HG03108 (cell line): ENCODE measurements at regions not wholly inside any gene's neighbourhood (a gene's known extent, or its start where the extent isn't known, plus 50 kb on each side); places are given as distances from the start of the nearest gene placed in this dataset.

Source experiments
- ATAC-seq: cut with Tn5 transposase; IDR thresholded peaks from one replicate; pipeline ENCODE4 v1.9.1; 2021; ENCODE audit warnings: moderate library complexity; ENCODE audit not compliant: unreplicated experiment

DNA sequence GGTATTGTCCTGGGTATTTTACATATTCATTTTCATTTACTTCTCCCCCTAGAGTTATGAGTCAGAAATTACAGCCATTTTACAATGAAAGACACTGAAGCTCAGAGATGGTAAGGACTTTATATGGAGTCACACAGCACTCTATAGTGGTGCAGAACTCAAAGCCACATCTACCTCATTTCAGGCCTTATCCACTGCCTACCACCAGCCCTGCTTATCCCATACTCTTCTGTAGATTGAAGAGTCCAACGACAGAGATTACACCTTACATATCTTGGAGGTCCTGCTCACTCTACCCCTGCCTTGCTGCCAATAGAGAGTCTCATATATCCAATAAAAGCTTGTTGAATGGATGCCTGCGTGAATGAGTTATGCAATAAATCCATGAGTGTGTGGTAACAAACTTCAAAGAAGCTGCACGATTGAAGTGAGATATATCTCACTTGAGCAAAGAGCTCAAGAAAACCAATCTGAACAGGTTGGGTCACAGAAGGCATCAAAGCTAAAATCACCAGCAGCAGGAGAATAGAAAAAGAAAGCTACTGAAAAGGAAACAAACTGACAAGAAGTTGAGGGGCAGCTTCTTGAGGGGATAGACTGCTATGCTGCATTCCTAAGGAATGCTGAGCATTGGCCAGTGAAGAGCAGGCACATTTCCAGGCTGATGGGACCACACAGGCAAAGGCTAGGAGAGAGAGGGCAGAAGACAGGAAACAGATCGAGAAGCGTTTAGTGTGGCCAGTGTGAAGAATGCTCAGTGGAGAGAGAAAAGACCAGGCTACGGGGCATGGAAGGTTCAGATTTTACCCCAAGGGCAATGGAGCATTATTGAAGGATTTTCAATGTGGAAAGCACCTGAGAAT is 585.6 kb downstream of the DHX35 start:
- no peak for ATAC-seq

DNA sequence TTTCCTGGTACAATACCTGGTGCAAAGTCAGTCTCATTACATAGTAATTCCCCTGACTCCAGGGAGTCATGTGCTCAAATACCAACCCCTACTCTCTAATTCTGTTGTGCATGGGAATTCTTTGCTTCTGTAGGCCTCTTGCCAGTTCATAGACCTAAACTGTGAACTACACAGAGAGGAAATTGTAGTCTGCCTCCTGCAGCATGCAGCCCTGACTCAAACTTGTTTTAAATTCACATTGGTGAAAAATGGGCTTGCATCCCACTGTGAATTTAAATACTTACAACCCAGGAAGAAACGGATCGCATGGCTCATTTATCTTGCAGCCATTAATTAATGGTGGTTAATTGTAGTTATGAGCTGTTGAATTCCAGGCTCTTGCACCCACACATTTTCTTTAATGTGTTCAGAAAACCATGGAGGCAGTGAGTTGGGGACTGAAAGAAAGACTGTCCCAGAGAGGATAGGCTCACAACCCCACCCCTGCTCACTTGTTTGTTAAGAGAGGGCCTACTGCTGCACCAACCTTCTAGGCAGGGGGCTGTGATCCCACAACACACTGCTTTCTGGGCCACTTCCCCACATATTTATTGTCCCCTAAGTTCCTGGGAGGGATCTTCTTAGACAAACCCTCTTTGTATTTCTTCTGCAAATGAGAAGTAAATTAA is 579.1 kb downstream of the DHX35 start:
- ATAC-seq = no peak

DNA sequence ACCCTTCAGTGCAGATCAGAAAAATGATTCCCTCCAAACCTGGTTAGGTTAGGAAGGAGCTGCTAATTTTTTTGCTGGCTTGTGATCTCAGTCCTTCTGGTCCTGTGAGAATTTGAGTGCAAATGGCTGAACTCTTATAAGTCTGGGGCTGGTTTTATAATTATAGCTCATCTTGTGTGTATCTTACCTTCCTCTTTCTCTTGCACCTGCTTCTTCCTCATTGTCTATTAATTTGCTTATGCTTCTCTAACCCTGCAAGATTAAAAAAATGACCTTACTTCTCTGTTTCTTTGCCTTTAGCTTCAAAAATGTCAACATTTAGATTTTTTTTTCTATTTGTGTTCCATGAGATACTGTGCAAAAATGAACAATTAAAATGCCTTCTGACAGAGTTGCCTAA is 576.2 kb downstream of the DHX35 start:
- ATAC-seq = no peak

DNA sequence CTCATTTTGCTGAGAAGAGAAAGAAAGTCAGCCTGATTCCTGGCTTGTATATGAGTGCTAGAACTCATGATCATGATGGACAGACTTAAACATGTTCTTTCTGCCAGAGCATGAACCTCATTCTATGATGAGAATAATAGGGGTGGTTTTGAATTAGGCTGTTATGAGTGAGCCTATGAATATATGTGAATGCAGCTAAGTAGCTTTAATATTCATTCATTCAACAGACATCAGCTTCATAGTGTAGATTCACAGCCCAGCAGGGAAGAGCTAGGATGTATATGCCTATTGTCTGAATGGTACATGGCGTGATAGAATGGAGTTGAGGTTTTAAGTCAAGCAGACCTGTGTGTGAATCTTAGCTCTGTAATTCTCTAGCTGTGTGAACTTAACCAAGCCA is 573.2 kb downstream of the DHX35 start:
- no peak for ATAC-seq

DNA sequence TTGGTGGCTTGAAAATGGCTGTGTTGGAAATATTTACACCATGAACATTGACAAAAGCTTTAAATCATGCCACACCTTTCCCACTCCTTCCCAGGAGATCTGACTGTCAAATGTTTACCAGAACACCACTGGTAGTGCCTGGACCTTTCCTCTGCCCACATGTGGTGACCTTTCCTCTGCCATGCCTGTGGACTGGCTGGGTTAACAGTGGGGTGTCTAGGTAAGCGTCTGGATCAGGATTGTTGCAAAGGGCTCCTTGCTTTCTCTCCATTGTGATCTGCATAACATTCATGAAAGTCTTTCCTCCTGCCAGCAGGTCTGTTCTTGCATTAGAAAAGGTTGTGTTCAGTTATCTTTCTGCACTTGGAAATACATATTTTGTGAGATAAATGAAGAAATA is 572.7 kb downstream of the DHX35 start:
- ATAC-seq = no peak

DNA sequence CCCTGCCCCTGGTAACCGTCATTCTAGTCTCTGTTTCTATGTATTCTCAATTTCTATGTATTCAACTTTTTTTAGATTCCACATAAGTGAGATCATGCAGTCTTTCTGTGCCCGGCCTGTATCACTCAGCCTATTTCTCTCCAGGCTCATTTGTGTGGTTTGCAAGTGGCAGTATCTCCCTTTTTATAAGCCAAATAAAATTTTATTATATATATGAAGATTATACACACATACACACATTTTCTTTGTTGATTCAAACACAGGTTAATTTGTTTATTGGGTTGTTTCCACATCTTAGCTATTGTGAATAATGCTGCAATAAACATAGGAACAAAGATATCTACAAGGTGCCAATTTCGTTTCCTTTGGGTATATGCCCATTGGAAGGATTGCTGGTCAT is 571.7 kb downstream of the DHX35 start:
- no peak for ATAC-seq

DNA sequence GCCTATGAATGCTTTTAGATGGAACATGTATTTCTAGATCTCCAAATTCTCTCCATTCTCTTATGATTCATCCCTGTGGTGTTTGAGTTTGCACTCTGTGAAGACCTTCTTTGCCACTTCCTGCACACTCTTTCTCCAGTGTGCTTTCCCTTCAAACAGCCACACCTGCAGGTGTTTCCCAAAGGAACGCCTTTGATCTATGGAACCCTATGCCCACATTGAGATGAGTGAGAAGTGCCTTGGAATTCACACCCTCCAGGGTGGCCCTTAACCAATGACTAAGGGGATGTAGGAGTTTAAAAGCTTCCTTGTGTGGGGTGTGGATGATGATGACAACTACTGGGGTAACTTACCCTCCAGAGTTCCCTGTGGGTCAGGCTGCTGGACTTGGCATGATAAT is 570.1 kb downstream of the DHX35 start:
- no peak for ATAC-seq

DNA sequence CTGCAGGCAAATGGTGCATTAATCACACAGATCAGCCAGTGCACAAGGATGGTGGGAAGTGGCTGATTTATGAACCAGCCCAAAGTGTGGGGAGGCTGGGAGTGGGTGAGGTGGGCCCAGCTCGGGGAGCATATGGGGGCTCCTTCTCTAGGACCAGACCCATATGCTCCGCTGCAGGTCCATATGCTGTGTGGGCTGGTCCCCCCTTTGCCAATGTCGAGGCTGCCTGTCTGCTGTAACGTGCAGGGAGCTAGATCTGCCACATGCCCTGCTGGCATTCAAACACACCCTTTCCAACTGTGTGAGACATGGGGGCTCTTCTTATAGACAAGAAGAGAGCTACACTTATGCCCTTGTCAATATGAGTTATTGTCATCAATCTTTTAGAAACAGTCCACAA is 566.3 kb downstream of the DHX35 start:
- ATAC-seq = no peak

DNA sequence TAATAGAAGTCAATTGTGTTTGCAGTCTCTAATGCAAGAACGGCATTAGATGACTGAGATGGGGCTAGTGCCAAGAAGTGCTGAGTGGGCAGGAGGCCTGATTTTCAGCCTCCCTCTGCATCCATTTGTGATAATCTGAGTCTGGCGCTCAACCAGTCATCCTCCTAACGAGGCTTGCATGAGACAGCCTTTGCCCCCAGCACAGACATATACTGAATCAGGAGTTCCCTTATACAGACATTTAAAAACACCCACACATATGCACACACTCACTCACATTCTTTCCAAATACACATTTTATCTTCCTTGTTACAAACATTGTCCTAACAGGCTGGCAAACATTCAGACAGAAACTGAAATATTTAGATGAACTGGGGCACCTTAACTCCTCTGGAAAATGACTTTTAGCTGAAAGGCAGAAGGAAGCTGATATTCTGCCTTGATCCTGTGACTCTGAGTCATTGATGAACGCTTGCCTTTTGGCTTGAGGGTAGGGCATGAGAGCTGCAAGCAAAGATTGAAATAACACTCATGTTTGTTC is 562.3 kb downstream of the DHX35 start:
- no peak for ATAC-seq

DNA sequence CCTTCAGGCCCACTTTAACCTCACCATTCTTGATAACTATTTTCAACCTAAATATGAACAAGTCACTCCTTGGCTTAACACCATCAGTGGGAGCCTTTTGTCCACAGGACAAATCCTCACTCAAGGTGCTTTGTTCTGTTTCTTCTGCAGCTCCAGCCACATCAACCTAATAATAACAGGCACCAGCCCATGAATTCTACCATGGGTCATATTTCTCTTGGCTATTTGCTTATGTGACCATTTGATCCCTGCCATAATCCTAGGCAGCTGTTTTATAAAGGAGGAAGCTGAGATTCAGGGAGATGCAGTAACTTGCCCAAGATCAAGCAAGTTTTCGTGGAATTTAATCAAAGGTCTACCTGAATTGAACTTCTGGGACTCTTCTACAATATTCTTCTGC is 561.3 kb downstream of the DHX35 start:
- no peak for ATAC-seq

DNA sequence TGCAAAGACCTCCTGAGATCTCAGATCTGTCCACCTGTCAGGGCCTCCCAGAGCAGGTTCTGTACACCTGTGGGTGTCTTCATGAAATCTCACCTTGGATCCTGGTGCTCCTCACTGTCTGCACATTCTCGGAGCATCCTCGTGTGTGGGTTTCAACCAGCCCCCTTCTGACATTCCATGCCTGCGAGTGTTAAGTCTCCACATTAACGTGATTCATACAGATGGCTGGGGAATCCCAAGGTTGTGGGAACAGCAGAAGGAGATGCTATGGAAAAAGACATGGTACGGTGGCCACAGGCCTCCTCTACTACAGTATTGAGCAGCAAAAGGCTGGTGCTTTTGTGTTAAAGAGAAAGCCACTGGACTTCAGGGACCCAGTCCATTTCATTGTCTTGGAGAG is 556.5 kb downstream of the DHX35 start:
- ATAC-seq = no peak

DNA sequence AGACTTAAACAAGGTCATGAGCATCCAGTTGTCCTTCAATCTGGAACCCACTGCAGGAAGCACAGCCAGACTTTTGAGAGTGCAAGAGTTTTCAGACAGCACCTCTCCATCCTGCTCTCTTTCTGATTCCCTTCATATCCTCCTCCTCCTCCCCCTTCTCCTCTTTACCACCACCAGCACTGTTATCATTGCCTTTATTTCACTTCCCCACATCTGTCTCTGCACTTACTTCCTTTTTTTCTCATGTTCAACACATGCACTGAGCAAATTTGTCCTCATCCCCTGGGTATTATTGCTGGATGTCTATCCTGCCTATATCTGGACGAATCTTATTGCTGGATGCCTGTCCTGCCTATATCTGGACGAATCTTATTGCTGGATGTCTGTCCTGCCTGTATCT is 554.8 kb downstream of the DHX35 start:
- no peak for ATAC-seq

DNA sequence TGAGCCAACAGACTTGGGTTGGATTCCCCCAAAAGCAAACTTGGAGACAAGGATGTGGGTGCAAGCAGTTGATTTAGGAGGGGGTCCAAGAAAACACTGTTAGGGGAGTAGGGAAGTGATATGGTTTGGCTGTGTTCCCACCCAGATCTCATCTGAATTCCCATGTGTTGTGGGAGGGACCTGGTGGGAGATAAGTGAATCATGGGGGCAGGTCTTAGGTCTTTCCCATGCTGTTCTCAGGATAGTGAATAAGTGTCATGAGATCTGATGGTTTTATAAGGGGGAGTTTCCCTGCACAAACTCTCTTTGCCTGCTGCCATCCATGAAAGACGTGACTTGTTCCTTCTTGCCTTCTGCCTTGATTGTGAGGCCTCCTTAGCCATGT is 542.6 kb downstream of the DHX35 start:
- no peak for ATAC-seq

DNA sequence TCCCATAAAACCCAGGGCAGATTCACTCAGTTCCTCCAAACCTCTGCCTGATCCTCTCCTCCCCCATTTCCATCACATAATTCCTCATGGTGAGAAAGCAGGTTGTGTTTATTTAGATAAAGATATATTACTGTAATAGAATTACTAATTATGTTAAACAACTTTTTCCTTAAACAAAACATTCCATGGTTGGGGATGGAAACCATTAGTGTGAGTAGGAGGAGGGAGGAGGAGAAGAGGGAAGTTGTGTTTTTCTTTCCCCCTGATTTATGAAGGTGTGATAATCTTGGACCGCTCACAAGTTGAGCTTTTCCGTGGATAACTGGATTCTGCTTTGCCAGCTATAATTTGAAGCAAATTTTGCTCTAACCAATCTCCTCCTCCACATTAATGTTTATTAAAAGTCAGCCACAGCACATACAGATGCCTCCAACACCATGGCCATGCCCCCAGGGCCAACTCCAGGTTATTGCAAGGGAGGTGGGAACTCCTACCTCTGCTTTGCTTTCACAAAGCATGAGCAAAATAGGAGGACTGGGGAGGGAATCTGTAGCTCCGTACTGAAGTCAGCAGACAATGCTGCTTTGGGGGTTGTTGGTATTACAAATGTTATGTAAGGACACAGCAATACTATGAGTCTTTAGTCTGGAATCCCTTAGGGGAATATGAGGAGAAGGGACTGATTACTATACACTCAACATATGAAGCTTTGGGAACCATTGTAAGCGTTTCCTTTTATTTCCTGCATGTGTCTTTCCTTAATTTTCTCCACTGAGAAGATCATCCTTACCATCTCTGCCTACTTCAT is 542.0 kb downstream of the DHX35 start:
- no peak for ATAC-seq

DNA sequence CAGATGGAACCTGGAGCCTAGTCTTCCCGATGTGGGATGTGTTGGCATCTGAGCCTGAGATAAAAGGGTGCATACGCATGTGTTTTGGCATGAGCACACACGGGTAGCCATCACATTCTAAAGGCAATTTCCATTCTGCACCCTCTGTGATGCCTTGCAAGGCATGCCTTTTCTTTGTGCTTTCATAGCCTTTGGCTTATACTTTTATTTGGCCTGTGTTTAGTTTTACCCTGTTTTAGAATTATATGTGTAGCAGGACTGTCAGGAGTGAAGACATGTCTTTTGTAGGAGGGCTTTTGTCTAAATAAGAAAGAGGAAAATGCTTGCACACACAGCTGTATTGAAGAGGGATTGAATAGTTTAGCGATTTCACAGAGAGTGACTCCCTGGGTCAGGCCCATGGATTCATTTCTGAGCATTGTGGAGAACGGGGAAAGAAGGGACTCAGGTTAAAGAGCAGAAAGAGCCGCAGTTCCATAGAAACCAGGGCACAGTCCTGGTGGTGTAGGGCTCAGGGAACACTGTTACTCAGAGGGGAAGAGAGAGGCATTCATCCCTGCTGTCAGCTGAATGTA is 530.2 kb downstream of the DHX35 start:
- ATAC-seq = no peak

DNA sequence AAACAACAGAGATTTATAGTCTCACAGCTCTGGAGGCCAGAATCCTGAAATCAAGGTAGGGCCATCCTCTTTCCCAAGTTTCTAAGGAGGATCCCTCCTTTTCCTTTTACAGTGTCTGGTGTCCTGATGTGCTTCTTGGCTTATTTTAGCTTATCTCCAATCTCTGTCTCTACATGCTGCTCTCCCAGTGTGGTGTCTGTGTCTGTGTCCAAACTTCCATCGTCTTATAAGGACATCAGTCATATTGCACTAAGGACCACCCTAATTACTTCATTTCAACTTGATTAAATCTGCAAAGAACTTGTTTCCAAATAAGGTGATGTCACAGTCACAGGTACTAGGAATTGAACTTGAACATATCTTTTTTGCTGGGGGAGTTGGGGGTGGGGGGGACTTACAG is 529.6 kb downstream of the DHX35 start:
- ATAC-seq = no peak

DNA sequence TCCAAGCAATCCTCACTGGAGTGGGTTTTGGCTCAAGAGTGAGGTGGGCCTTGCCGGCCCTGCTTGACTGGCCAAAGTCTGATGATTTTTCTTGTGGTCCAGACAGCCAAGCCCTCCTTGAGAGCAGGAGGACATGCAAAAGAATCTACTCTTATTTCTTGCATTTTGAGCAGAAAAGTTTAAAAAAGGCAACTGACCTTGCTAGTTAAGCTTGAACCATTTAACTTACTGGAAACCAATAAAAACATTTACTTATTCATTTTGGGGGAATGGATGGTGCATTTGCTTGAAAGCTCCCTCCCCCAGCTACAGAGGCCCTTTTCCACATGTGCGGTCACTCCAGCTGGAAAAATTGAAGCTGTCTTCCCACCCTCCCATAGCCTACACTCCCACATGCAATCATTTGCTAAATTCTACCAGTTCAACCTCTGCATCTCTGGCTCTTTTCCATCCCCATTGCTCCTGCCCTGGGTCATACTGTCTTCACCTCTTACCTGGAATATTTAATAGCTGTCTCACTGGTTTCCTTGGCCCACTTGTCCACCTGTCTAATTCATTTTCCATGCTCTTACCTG is 527.9 kb downstream of the DHX35 start:
- no peak for ATAC-seq

DNA sequence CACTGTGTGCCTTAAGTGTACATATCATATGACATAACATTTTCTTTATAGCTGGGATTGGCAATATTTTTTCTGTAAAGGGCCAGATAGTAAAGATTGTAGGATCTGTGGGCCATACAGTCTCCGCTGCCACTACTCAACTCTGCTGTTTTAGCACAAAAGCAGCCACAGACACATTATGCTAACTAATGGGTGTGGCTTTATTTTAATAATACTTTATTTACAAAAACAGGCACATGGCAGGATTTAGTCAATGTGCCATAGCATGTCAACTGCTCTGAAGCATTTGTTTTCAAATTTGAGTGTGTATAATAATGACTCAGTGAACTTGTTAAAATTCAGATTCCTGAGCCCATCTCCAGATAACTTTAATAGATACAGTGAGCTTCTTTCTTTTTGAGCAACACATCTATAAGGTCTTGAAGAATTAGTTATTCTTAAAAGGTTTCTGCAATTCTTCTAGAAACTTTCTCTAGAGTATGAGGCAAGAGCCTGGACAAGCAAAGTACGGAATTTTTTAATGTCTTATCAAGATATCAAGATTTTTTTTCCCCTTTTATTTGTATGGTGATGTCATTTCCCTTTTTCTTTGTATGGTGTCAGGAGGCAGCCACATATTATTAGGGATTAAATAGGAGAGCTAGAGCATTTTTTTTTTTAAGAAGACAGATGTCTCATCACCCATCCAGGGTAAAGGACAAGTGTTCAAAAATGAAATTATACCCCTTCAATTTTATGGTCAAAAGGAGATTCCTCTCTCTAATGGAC is 518.3 kb downstream of the DHX35 start:
- no peak for ATAC-seq

DNA sequence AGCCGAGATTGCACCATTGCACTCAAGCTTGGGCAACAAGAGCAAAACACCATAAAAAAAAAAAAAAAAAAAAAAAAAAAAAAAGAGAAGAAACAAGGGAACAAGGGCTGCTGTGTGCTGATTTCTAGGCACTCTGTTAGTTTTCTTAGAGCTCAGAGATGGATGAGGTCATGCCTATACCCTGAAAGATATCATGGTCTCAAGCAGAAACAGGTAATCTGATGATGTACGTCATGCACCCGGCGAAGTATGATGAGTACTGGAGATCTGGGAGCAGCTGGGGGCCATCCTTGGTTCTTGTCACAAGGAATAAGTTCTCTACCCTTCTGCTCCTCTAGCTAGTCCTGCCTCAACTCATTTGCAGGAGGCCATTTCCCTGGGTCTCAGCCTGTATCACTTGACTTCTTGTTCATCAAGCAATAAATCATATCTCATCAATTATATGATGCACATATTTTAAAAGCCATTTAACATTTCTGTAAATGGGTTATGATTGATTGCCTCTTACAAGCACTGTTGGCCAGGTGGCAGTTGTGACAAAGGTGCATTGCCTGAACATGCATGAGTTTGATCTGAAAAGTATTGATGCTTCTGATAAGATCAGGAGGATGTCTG is 517.2 kb downstream of the DHX35 start:
- no peak for ATAC-seq

DNA sequence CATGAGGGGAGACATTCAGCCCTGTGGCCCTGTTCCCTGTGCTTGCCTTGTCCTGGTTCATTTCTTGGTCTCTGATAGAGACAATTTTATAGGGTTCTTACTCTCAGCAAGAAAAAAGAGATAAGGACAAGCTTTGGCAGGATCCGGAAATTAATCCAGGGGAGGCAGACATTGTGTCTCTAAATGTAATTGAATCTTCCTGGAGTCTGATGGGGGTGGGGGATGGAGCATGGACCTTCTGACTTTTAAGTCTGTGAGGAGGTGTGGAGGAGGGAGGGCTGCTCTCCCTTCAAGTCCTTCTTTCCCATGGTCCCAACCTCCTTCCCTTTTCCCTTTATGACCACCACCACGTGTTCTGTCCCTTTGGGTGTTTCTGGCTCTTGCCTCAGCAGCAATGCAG is 512.7 kb downstream of the DHX35 start:
- ATAC-seq = no peak
